PC-9 (cell line): ENCODE measurements at regions not wholly inside any gene's neighbourhood (a gene's known extent, or its start where the extent isn't known, plus 50 kb on each side); places are given as distances from the start of the nearest gene placed in this dataset.

ENCODE experiments used
- BruUV-seq: library from RNA; stranded (reverse); fragments of 400-500 nt; replicated peaks from 2 replicates; lab custom pipeline; 2021; lab: Mats Ljungman, UMichigan
- CTCF ChIA-PET: fragments of 300-600 bp; sonication (Branson Sonifier 250); formaldehyde crosslinking; loops from one replicate; lab custom pipeline; 2022; ENCODE audit warnings: antibody characterized with exemption; lab: Charles Lee
- POLR2A ChIA-PET: fragments of 300-600 bp; sonication (Branson Sonifier 250); formaldehyde crosslinking; loops from one replicate; lab custom pipeline; 2022; ENCODE audit warnings: antibody characterized with exemption; ENCODE audit not compliant: unreplicated experiment; lab: Charles Lee
- DNase-seq, 2 experiments: peaks; one replicate each; pipeline versions ENCODE4 v3.0.0 to v3.0.0-alpha.2; 2015 to 2022; ENCODE audit warnings: mixed read lengths in 1 of 2
- H2AFZ ChIP-seq: fragments of 200-600 bp; sonication (generic); 2 replicates; pipeline ENCODE4 v1.8.1; 2017; ENCODE audit warnings: antibody characterized with exemption
- H3F3A ChIP-seq: fragments of 200-600 bp; sonication (generic); 2 replicates; pipeline ENCODE4 v1.8.1; 2017; ENCODE audit warnings: antibody characterized with exemption, mild to moderate bottlenecking, low read depth; ENCODE audit not compliant: insufficient read depth
- H3K27ac ChIP-seq: fragments of 200-600 bp; sonication (generic); 2 replicates; pipeline ENCODE4 v1.6.1; 2016; ENCODE audit warnings: mixed run types
- H3K27me3 ChIP-seq: fragments of 200-600 bp; sonication (generic); 2 replicates; pipeline ENCODE4 v1.6.1; 2016; ENCODE audit warnings: low read depth, mixed run types; ENCODE audit not compliant: insufficient read depth
- H3K36me3 ChIP-seq: fragments of 200-600 bp; sonication (generic); 2 replicates; pipeline ENCODE4 v1.6.1; 2016; ENCODE audit warnings: low read depth, mixed run types
- H3K4me1 ChIP-seq: fragments of 200-600 bp; sonication (generic); replicated peaks from 2 replicates; pipeline ENCODE4 v1.6.1; 2016; ENCODE audit warnings: mixed run types; ENCODE audit not compliant: insufficient read depth
- H3K4me2 ChIP-seq: fragments of 200-600 bp; sonication (generic); 2 replicates; pipeline ENCODE4 v1.6.1; 2017; ENCODE audit warnings: mixed run types
- H3K4me3 ChIP-seq: fragments of 200-600 bp; sonication (generic); 2 replicates; pipeline ENCODE4 v1.6.1; 2016; ENCODE audit warnings: mixed run types
- H3K79me2 ChIP-seq: fragments of 200-600 bp; sonication (generic); 2 replicates; pipeline ENCODE4 v1.6.1; 2017; ENCODE audit warnings: low read depth, mixed run types
- H3K9me2 ChIP-seq: fragments of 200-600 bp; sonication (generic); 2 replicates; pipeline ENCODE4 v1.8.1; 2017; ENCODE audit warnings: mild to moderate bottlenecking; ENCODE audit not compliant: insufficient read depth
- H3K9me3 ChIP-seq: fragments of 200-600 bp; sonication (generic); 2 replicates; pipeline ENCODE4 v1.8.1; 2016; ENCODE audit warnings: low read depth; ENCODE audit not compliant: insufficient read depth
- H4K20me1 ChIP-seq: fragments of 200-600 bp; sonication (generic); 2 replicates; pipeline ENCODE4 v1.8.1; 2017; ENCODE audit not compliant: insufficient read depth
- EZH2 ChIP-seq: fragments of 200-600 bp; sonication (generic); IDR thresholded peaks from 2 replicates; pipeline ENCODE4 v1.8.0; 2017; ENCODE audit warnings: antibody characterized with exemption, low read depth
- intact Hi-C: fragments of 100-400 bp; cut with micrococcal nuclease; formaldehyde crosslinking; loops from one replicate; pipeline ENCODE4 v1.10.0; 2022; ENCODE audit not compliant: unreplicated experiment
- TF ChIP-seq, protein P1 (sequence below): fragments of 200-600 bp; sonication (generic); conservative IDR thresholded peaks from 2 replicates; pipeline ENCODE4 v1.6.1; 2017; ENCODE audit warnings: mixed run types, antibody characterized with exemption, mild to moderate bottlenecking, moderate library complexity

DNA sequence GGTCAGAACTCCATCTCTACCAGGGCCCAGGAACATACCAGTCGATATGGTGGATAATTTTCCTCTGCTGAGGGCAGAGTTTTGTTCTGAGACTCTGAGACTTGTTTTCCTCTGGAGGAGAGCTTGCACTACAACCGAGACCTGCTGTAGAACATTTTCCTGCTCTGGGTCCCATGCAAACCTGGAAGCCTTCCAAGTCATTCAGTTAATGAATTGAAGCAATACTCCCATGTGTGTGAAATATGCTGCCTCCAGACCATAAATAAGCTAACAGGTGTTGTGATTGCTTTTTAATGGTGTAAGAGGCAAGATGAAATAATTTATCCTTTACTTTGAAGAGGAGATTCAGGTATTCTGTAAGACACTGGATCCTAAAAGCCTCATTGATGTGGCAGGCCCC, 372.8 kb downstream of the TMEM167A start:
- POLR2A ChIA-PET, result no interaction called here
- Histone ChIP-seq H3K4me3 (no peak overlapping the region), H3K4me1 (no peaks in the 10 kb centered on the region), H3K27ac (no peak overlapping the region), H3K79me2 (no peaks in the 10 kb centered on the region), H4K20me1 (no peaks in the 10 kb centered on the region), H3K9me2 (no peaks in the 10 kb centered on the region), H3K27me3 (no peaks in the 10 kb centered on the region), H3K36me3 (no peaks in the 10 kb centered on the region), H3F3A (no peaks in the 10 kb centered on the region), H3K9me3 (no peaks in the 10 kb centered on the region), H2AFZ (no peak overlapping the region), H3K4me2 (no peak overlapping the region)
- intact Hi-C loops, result no loop called here
- CTCF ChIA-PET, result no interaction called here
- BruUV-seq, result no TSS peak
- no peak for DNase-seq
- no peak for TF ChIP-seq EZH2
- TF ChIP-seq, protein P1, sequence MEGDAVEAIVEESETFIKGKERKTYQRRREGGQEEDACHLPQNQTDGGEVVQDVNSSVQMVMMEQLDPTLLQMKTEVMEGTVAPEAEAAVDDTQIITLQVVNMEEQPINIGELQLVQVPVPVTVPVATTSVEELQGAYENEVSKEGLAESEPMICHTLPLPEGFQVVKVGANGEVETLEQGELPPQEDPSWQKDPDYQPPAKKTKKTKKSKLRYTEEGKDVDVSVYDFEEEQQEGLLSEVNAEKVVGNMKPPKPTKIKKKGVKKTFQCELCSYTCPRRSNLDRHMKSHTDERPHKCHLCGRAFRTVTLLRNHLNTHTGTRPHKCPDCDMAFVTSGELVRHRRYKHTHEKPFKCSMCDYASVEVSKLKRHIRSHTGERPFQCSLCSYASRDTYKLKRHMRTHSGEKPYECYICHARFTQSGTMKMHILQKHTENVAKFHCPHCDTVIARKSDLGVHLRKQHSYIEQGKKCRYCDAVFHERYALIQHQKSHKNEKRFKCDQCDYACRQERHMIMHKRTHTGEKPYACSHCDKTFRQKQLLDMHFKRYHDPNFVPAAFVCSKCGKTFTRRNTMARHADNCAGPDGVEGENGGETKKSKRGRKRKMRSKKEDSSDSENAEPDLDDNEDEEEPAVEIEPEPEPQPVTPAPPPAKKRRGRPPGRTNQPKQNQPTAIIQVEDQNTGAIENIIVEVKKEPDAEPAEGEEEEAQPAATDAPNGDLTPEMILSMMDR, result no peak

- Histone ChIP-seq H4K20me1 (no peaks in the 10 kb centered on the region), H3K27me3 (no peaks in the 10 kb centered on the region), H2AFZ (no peak overlapping the region), H3K27ac (no peak overlapping the region), H3K9me2 (no peaks in the 10 kb centered on the region), H3K9me3 (no peaks in the 10 kb centered on the region), H3K4me2 (no peak overlapping the region), H3K36me3 (no peaks in the 10 kb centered on the region), H3K4me1 (no peaks in the 10 kb centered on the region), H3F3A (no peaks in the 10 kb centered on the region), H3K4me3 (no peak overlapping the region), H3K79me2 (no peaks in the 10 kb centered on the region)
- BruUV-seq, result no TSS peak
- ChIA-PET POLR2A (no interaction called here), CTCF (interaction anchor here (0.6 kb wide), 1 partner anchor 369 kb away, joined by 9 read pairs; no protein-coding TSS in a partner anchor)
- intact Hi-C loops, result no loop called here
- DNase-seq, result no peak
- TF ChIP-seq, protein P1, result no peak
- TF ChIP-seq EZH2, result no peak
These were observed 375.1 kb downstream of the TMEM167A start for GRCh38 chr5:82702046-82702445.

DNA sequence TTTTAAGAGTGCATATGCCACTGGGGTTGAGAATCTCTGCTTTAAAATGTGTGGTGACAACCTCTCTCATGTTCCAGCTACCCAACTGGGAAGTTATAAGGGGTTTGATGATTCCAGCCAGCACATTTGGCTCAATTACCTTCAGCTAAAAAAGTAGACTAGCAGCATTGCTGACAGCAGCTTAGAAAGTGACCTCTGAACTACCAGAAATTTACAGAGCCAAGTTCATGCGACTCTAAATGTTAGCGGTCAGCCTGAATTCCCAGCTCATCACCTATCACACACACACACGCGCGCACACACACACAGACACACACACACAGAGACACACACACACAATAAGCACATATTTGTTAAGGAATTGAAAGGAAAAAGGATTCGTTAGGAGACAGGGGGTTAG, 377.5 kb downstream of the TMEM167A start:
- no TSS peak for BruUV-seq
- ChIA-PET CTCF (no interaction called here), POLR2A (no interaction called here)
- Histone ChIP-seq H3K27ac (no peak overlapping the region), H2AFZ (no peak overlapping the region), H3K4me2 (no peak overlapping the region), H3K9me3 (no peaks in the 10 kb centered on the region), H3F3A (no peaks in the 10 kb centered on the region), H4K20me1 (no peaks in the 10 kb centered on the region), H3K9me2 (no peaks in the 10 kb centered on the region), H3K79me2 (no peaks in the 10 kb centered on the region), H3K4me3 (no peak overlapping the region), H3K36me3 (no peaks in the 10 kb centered on the region), H3K27me3 (no peaks in the 10 kb centered on the region), H3K4me1 (no peaks in the 10 kb centered on the region)
- intact Hi-C loops, result no loop called here
- TF ChIP-seq, protein P1, result no peak
- TF ChIP-seq EZH2, result no peak
- DNase-seq, result no peak
